Stomach (tissue), 4 donors: ENCODE measurements at regions not wholly inside any gene's neighbourhood (a gene's known extent, or its start where the extent isn't known, plus 50 kb on each side); places are given as distances from the start of the nearest gene placed in this dataset.

Experiments used
- CTCF ChIP-seq, 7 experiments: fragments of 450-650 bp in 4 of 7; fragments of 200-600 bp in 3 of 7; sonication (generic) in 3 of 7; IDR thresholded peaks; one replicate each; pipeline ENCODE4 v1.5.1; 2016 to 2019; ENCODE audit warnings: antibody characterized with exemption in 7 of 7, control low read depth in 2 of 7, mild to moderate bottlenecking in 1 of 7
- EP300 ChIP-seq: sonication (generic); formaldehyde crosslinking; IDR thresholded peaks from one replicate; pipeline ENCODE4 v1.6.1; 2017; ENCODE audit warnings: antibody characterized with exemption
- POLR2A ChIP-seq, 4 donors: fragments of 450-650 bp; IDR thresholded peaks; one replicate each; pipeline ENCODE4 v1.6.1; 2016; ENCODE audit warnings: antibody characterized with exemption in 4 of 4, control low read depth in 2 of 4, mild to moderate bottlenecking in 1 of 4, moderate library complexity in 1 of 4

GRCh38 chr4:149101649-149102048 lies 659.4 kb upstream of the NR3C2 start:
- TF ChIP-seq CTCF (IDR thresholded peaks at IDR 0.05) (no peak), POLR2A (IDR thresholded peaks at IDR 0.05) (no peak), EP300 (no peak)
